ENCODE measurements at regions not wholly inside any gene's neighbourhood (a gene's known extent, or its start where the extent isn't known, plus 50 kb on each side); places are given as distances from the start of the nearest gene placed in this dataset.

DNA sequence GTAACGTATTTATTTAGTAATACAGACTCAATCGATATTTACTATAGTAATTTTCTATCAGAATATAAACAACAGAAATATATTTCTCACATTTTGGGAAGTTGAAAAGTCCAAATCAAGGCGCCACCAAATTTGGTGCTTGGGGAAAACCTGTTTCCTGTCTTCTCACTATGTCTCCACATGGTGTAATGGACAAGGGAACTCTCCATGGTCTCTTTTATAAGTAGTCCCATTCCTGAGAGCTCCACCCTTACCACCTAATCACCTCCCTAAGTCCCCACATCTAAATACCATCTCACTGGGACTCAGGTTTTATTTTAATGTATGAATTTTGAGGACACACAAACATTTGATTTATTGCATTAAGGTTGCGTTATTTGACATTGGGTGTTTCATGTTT is 848.0 kb downstream of the LTN1 start:
- H2AFZ ChIP-seq (ENCODE audit: low read depth, low read length) = no peak overlapping the region
- DNase-seq (ENCODE audit: low read depth, low spot score) (no peak), FAIRE-seq (no peak)
- H3K9me1 ChIP-seq (replicated peaks; ENCODE audit: control insufficient read depth, extremely low read depth, insufficient read depth, low read length) = no peaks in the 10 kb centered on the region
- H3K4me2 ChIP-seq (ENCODE audit: insufficient read depth, low read length) = no peak overlapping the region
- no peaks in the 10 kb centered on the region for H3K36me3 ChIP-seq (ENCODE audit: control insufficient read depth in 2 of 2, extremely low read depth in 1 of 2, insufficient read depth in 2 of 2, low read length in 2 of 2)
- no peak overlapping the region for H3K9ac ChIP-seq (replicated peaks; ENCODE audit: extremely low read depth, insufficient read depth, low read length)
- H3K9me3 ChIP-seq (replicated peaks; ENCODE audit: control insufficient read depth, insufficient read depth, low read length) = no peaks in the 10 kb centered on the region
- ChIA-PET POLR2A (no interaction called here), CTCF (no interaction called here)
- H3K27me3 ChIP-seq (ENCODE audit: control insufficient read depth in 2 of 2, insufficient read depth in 2 of 2, low read length in 2 of 2) = no peaks in the 10 kb centered on the region
- TF ChIP-seq, protein P1, sequence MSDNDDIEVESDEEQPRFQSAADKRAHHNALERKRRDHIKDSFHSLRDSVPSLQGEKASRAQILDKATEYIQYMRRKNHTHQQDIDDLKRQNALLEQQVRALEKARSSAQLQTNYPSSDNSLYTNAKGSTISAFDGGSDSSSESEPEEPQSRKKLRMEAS (IDR thresholded peaks at IDR 0.05; ENCODE audit: insufficient read depth, insufficient read length) = no peak
- H3K79me2 ChIP-seq (ENCODE audit: control insufficient read depth, insufficient read depth, low read length) = no peaks in the 10 kb centered on the region
- no peak overlapping the region for H3K27ac ChIP-seq (ENCODE audit: insufficient read depth, low read depth, low read length)
- no peaks in the 10 kb centered on the region for H3K4me1 ChIP-seq (ENCODE audit: control insufficient read depth, extremely low read depth, insufficient read depth, low read length)
- intact Hi-C loops (cut with micrococcal nuclease) (no loop called here), dilution Hi-C loops (cut with MboI; ENCODE audit: extremely low pct_ligation_motif_present, low sequenced_read_pairs) (no loop called here)
- H3K4me3 ChIP-seq (replicated peaks in 1 of 3; ENCODE audit: insufficient read depth in 1 of 3, low read depth in 1 of 3, low read length in 3 of 3) = no peak overlapping the region
- BruUV-seq (replicated peaks) = no TSS peak
- no peaks in the 10 kb centered on the region for H4K20me1 ChIP-seq (replicated peaks; ENCODE audit: control insufficient read depth, extremely low read depth, insufficient read depth, low read length)

DNA sequence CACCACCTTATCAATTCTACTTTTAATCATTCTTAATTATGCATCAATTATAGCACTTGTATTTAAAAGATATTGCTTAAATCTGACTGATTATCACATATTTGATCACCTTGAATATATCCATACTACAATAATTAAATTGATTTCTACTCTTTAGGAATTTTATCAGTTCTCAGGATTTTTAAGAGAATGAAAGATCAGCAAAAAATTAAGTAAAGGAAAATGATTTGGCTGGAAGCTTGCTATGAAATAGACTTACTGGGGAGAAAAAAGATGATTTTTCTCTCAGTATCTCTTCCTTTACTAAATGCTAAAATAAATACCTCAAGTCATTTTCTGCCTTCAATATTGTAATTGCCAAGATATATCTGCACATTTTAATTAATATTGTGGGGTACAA is 848.6 kb downstream of the LTN1 start:
- Histone ChIP-seq H2AFZ (ENCODE audit: low read depth, low read length) (no peak overlapping the region), H4K20me1 (replicated peaks; ENCODE audit: control insufficient read depth, extremely low read depth, insufficient read depth, low read length) (no peaks in the 10 kb centered on the region), H3K4me2 (ENCODE audit: insufficient read depth, low read length) (no peak overlapping the region), H3K9ac (replicated peaks; ENCODE audit: extremely low read depth, insufficient read depth, low read length) (no peak overlapping the region), H3K36me3 (ENCODE audit: control insufficient read depth in 2 of 2, extremely low read depth in 1 of 2, insufficient read depth in 2 of 2, low read length in 2 of 2) (no peaks in the 10 kb centered on the region), H3K27ac (ENCODE audit: insufficient read depth, low read depth, low read length) (no peak overlapping the region), H3K4me3 (replicated peaks in 1 of 3; ENCODE audit: insufficient read depth in 1 of 3, low read depth in 1 of 3, low read length in 3 of 3) (no peak overlapping the region), H3K27me3 (ENCODE audit: control insufficient read depth in 2 of 2, insufficient read depth in 2 of 2, low read length in 2 of 2) (no peaks in the 10 kb centered on the region), H3K79me2 (ENCODE audit: control insufficient read depth, insufficient read depth, low read length) (no peaks in the 10 kb centered on the region), H3K9me1 (replicated peaks; ENCODE audit: control insufficient read depth, extremely low read depth, insufficient read depth, low read length) (no peaks in the 10 kb centered on the region), H3K4me1 (ENCODE audit: control insufficient read depth, extremely low read depth, insufficient read depth, low read length) (no peaks in the 10 kb centered on the region), H3K9me3 (replicated peaks; ENCODE audit: control insufficient read depth, insufficient read depth, low read length) (no peaks in the 10 kb centered on the region)
- intact Hi-C loops (cut with micrococcal nuclease) (no loop called here), dilution Hi-C loops (cut with MboI; ENCODE audit: extremely low pct_ligation_motif_present, low sequenced_read_pairs) (no loop called here)
- FAIRE-seq (no peak), DNase-seq (ENCODE audit: low read depth, low spot score) (no peak)
- TF ChIP-seq POLR2AphosphoS5 (IDR thresholded peaks at IDR 0.05; ENCODE audit: insufficient read depth, low read depth, low read length) (no peak), JUN (IDR thresholded peaks at IDR 0.05; ENCODE audit: borderline replicate concordance, insufficient read depth, insufficient read length, low read depth) (no peak), EZH2 (IDR thresholded peaks at IDR 0.05; ENCODE audit: borderline replicate concordance, low read depth, low read length, severe bottlenecking) (no peak), POLR2A (IDR thresholded peaks at IDR 0.05; ENCODE audit: low read depth, low read length) (no peak), GATA2 (IDR thresholded peaks at IDR 0.05; ENCODE audit: insufficient read depth, insufficient read length, low read depth, low read length) (no peak), MYC (IDR thresholded peaks at IDR 0.05; ENCODE audit: low read depth, low read length) (no peak), FOS (IDR thresholded peaks at IDR 0.05; ENCODE audit: borderline replicate concordance, insufficient read depth, low read length) (no peak)
- TF ChIP-seq, protein P2, sequence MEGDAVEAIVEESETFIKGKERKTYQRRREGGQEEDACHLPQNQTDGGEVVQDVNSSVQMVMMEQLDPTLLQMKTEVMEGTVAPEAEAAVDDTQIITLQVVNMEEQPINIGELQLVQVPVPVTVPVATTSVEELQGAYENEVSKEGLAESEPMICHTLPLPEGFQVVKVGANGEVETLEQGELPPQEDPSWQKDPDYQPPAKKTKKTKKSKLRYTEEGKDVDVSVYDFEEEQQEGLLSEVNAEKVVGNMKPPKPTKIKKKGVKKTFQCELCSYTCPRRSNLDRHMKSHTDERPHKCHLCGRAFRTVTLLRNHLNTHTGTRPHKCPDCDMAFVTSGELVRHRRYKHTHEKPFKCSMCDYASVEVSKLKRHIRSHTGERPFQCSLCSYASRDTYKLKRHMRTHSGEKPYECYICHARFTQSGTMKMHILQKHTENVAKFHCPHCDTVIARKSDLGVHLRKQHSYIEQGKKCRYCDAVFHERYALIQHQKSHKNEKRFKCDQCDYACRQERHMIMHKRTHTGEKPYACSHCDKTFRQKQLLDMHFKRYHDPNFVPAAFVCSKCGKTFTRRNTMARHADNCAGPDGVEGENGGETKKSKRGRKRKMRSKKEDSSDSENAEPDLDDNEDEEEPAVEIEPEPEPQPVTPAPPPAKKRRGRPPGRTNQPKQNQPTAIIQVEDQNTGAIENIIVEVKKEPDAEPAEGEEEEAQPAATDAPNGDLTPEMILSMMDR (IDR thresholded peaks at IDR 0.05; ENCODE audit: extremely low read depth in 1 of 2, insufficient read depth in 1 of 2, low read depth in 1 of 2, low read length in 2 of 2) = no peak
- TF ChIP-seq, protein P1 (IDR thresholded peaks at IDR 0.05; ENCODE audit: insufficient read depth, insufficient read length) = no peak
- ChIA-PET POLR2A (no interaction called here), CTCF (no interaction called here)
- no TSS peak for BruUV-seq (replicated peaks)
